GM12865 (cell line): ENCODE measurements at regions not wholly inside any gene's neighbourhood (a gene's known extent, or its start where the extent isn't known, plus 50 kb on each side); places are given as distances from the start of the nearest gene placed in this dataset.

Experiments used
- DNase-seq: peaks from one replicate; pipeline ENCODE4 v3.0.0; 2010; ENCODE audit warnings: low read depth
- H3K4me3 ChIP-seq: 2 replicates; pipeline ENCODE4 v1.5.1; 2011; ENCODE audit warnings: mild to moderate bottlenecking, low read depth, low read length, control low read depth
- CTCF ChIP-seq: IDR thresholded peaks from 2 replicates; pipeline ENCODE4 v1.5.1; 2011; ENCODE audit warnings: low read length, control low read depth, low read depth, inconsistent platforms; ENCODE audit not compliant: insufficient read depth; ENCODE audit errors: missing control alignments

GRCh38 chr18:76589316-76589715 lies 94.3 kb upstream of the ZNF516 start:
- no peak for DNase-seq
- TF ChIP-seq CTCF, result no peak
- H3K4me3 ChIP-seq, result no peak overlapping the region

DNA sequence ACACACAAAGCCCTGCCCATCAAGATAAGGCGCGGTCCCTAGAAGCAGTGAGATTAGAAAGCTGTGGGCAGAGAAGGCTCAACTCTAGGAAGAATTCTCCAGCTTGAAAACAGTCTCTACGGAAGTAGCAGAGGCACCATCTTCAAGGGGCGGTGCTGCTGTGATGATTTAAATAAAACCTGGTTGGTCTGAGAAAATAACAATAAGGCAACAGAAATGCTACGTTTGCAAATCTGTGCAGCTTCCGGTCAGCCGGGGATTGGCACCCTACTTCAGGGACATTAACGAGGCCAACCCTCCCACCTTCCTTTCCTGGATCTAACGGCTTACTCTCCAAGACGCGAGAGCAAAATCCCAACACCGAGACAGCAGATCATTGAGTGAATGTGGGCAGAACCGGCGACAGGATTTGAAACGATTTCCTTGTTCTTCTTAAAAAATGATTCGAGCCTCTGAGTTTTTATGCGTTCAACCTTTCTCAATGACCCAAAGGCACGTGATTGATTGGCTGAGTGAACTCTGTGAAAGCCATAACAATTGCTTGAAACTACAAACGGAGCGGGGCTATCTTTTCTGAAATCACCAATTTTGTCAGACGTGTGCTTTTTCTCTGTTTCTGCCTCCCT lies 93.7 kb upstream of the ZNF516 start:
- no peak overlapping the region for H3K4me3 ChIP-seq
- TF ChIP-seq CTCF, result no peak
- no peak for DNase-seq

GRCh38 chr18:76587879-76588271 lies 92.8 kb upstream of the ZNF516 start:
- TF ChIP-seq CTCF, result no peak
- H3K4me3 ChIP-seq, result no peak overlapping the region
- DNase-seq, result no peak

DNA sequence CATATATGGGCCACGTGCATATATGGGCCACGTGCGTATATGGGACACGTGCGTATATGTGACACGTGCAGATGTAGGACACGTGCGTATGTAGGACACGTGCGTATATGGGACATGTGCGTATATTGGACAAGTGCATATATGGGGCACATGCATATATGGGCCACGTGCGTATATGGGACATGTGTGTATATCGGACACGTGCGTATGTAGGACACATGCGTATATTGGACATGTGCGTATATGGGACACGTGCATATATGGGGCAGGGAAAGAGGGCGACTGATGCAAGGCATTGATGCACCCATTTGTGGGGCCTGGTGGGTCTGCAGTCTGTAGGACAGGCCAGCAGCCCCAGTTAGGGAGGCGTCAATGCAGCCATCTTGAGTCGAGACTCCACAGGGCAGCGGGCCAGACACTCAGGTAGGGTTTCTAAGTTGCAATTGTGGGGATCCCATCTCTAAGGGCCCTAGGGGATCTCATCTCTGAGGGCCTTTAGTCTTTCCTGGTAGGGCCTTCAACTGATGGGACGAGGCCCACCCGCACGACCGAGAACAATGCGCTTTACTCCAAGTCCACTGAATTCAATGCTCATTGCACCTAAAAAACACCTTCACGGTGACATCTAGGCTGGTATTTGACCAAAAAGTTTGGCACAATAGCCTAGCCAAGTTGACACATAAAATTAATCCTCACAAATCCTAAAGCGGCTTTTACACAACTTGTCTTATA lies 92.3 kb upstream of the ZNF516 start:
- TF ChIP-seq CTCF, result no peak
- H3K4me3 ChIP-seq, result no peak overlapping the region
- DNase-seq, result no peak

GRCh38 chr18:76584414-76585310 lies 89.6 kb upstream of the ZNF516 start:
- no peak overlapping the region for H3K4me3 ChIP-seq
- DNase-seq, result no peak
- no peak for TF ChIP-seq CTCF

DNA sequence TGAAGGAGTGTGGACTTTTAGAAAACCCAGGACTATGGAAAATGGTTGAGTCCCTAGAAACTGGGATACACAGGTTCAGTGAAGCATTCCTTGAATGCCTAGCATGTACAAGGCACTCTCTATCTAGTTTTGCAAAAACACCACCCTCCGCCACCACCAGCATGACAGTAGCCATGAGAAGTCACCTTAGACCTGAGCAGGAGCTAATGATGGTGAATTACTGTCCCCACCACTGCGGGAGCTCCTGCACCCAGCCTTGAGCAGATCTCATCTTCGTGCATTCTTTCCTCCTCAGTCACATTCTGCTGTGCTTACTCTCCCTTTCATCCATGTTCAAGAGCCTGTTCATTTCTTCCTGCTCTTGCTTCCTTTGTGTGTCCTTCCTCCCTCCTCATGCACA lies 86.2 kb upstream of the ZNF516 start:
- no peak overlapping the region for H3K4me3 ChIP-seq
- DNase-seq, result no peak
- TF ChIP-seq CTCF, result no peak
